B cell (primary cell): ENCODE measurements at regions not wholly inside any gene's neighbourhood (a gene's known extent, or its start where the extent isn't known, plus 50 kb on each side); places are given as distances from the start of the nearest gene placed in this dataset.

Experiments used
- ATAC-seq: fragments of 200-7000 bp; cut with Tn5 transposase; one replicate; pipeline ENCODE4 v1.10.0; 2021; ENCODE audit warnings: low read depth, mild to moderate bottlenecking, moderate number of reproducible peaks, moderate library complexity
- CTCF ChIA-PET: fragments of 350-600 bp; sonication (Branson Sonifier 250); formaldehyde crosslinking; loops from one replicate; lab custom pipeline; 2021; ENCODE audit warnings: antibody characterized with exemption, inconsistent platforms; lab: Charles Lee
- POLR2A ChIA-PET: fragments of 350-600 bp; sonication (Branson Sonifier 250); formaldehyde crosslinking; loops from one replicate; lab custom pipeline; 2021; ENCODE audit warnings: antibody characterized with exemption; lab: Charles Lee
- DNase-seq: peaks from one replicate; pipeline ENCODE4 v3.0.0; 2013
- H2AFZ ChIP-seq: 2 replicates; pipeline ENCODE4 v1.6.1; 2012; ENCODE audit warnings: mild to moderate bottlenecking, low read depth, low read length; ENCODE audit not compliant: insufficient read depth, poor library complexity, severe bottlenecking
- H3K27ac ChIP-seq, 2 donors: 1 replicate in 1 of 2; 2 replicates in 1 of 2; pipeline ENCODE4 v1.5.1; 2012 to 2013; ENCODE audit warnings: low read length in 2 of 2, mild to moderate bottlenecking in 2 of 2, moderate library complexity in 1 of 2
- H3K27me3 ChIP-seq, 4 experiments: fragments of 200-600 bp in 1 of 4; sonication (generic) in 1 of 4; replicated peaks in 1 of 4; 1 replicate in 2 of 4; 2 replicates in 2 of 4; pipeline versions ENCODE4 v1.6.1 to v1.7.0; 2013 to 2016; ENCODE audit warnings: low read length in 3 of 4, mild to moderate bottlenecking in 2 of 4, mixed read lengths in 1 of 4, moderate library complexity in 1 of 4; ENCODE audit not compliant: insufficient read depth in 4 of 4, control insufficient read depth in 3 of 4; ENCODE audit errors: control extremely low read depth in 1 of 4
- H3K36me3 ChIP-seq, 2 experiments: replicated peaks in 1 of 2; 1 replicate in 1 of 2; 2 replicates in 1 of 2; pipeline versions ENCODE4 v1.6.1 to v1.7.1; 2013; ENCODE audit warnings: low read length in 1 of 2; ENCODE audit not compliant: insufficient read depth in 2 of 2, control insufficient read depth in 1 of 2; ENCODE audit errors: control extremely low read depth in 1 of 2, extremely low read depth in 1 of 2
- H3K4me1 ChIP-seq, 2 donors: fragments of 200-600 bp in 1 of 2; sonication (generic) in 1 of 2; 1 replicate in 1 of 2; 2 replicates in 1 of 2; pipeline versions ENCODE4 v1.5.1 to v1.6.1; 2013 to 2017; ENCODE audit warnings: low read length in 2 of 2; ENCODE audit not compliant: control insufficient read depth in 2 of 2, insufficient read depth in 2 of 2
- H3K4me2 ChIP-seq: replicated peaks from 2 replicates; pipeline ENCODE3; 2012; ENCODE audit warnings: mild to moderate bottlenecking, low read depth, low read length; ENCODE audit not compliant: poor library complexity, severe bottlenecking
- H3K4me3 ChIP-seq, 5 experiments: fragments of 200-600 bp in 1 of 5; sonication (generic) in 1 of 5; 1 replicate in 3 of 5; 2 replicates in 2 of 5; pipeline versions ENCODE4 v1.5.1 to v1.7.0; 2011 to 2016; ENCODE audit warnings: low read length in 4 of 5, mild to moderate bottlenecking in 4 of 5, low read depth in 2 of 5, control low read depth in 1 of 5, moderate library complexity in 1 of 5; ENCODE audit not compliant: insufficient read depth in 1 of 5; ENCODE audit errors: control extremely low read depth in 1 of 5, extremely low read depth in 1 of 5
- H3K79me2 ChIP-seq: fragments of 200-600 bp; sonication (generic); one replicate; pipeline ENCODE4 v1.6.0; 2016; ENCODE audit warnings: low read length; ENCODE audit not compliant: control insufficient read depth, insufficient read depth
- H3K9ac ChIP-seq: fragments of 200-600 bp; sonication (generic); 2 replicates; pipeline ENCODE4 v1.6.1; 2017; ENCODE audit warnings: mild to moderate bottlenecking, low read length, moderate library complexity
- H3K9me3 ChIP-seq, 3 donors: one replicate each; pipeline versions ENCODE4 v1.6.1 to v1.7.1; 2013; ENCODE audit warnings: low read length in 2 of 3; ENCODE audit not compliant: control insufficient read depth in 2 of 3, insufficient read depth in 1 of 3; ENCODE audit errors: control extremely low read depth in 1 of 3
- H4K20me1 ChIP-seq: 2 replicates; pipeline ENCODE4 v1.6.0; 2012; ENCODE audit warnings: mild to moderate bottlenecking, low read length; ENCODE audit not compliant: insufficient read depth, control insufficient read depth, poor library complexity, severe bottlenecking
- H3K27ac Mint-ChIP-seq: one replicate; pipeline ENCODE4 v1.8.0; 2021; ENCODE audit warnings: mixed read lengths
- H3K27me3 Mint-ChIP-seq: one replicate; pipeline ENCODE4 v1.8.0; 2021; ENCODE audit warnings: mixed read lengths
- H3K4me1 Mint-ChIP-seq: one replicate; pipeline ENCODE4 v1.8.0; 2021; ENCODE audit warnings: mixed read lengths
- H3K4me3 Mint-ChIP-seq: one replicate; pipeline ENCODE4 v1.8.0; 2021; ENCODE audit warnings: mixed read lengths
- H3K9me3 Mint-ChIP-seq: one replicate; pipeline ENCODE4 v1.8.0; 2022; ENCODE audit warnings: mixed read lengths; ENCODE audit not compliant: insufficient read depth
- EZH2 ChIP-seq: IDR thresholded peaks from 2 replicates; pipeline ENCODE4 v1.6.1; 2012; ENCODE audit warnings: borderline replicate concordance, low read depth, mild to moderate bottlenecking, moderate library complexity, low read length; ENCODE audit not compliant: insufficient read depth, poor library complexity, severe bottlenecking
- WGBS: methylation state at CpG from one replicate; pipeline ENCODE4 v1.1.5; 2013; ENCODE audit warnings: missing lambda C conversion rate; ENCODE audit not compliant: insufficient coverage; 5-methylcytosine and 5-hydroxymethylcytosine counted together
- intact Hi-C: fragments of 100-400 bp; cut with micrococcal nuclease; formaldehyde crosslinking; loops from one replicate; pipeline ENCODE4 v1.10.0; 2022
- TF ChIP-seq, protein P1 (sequence below): fragments of 200-600 bp; IDR thresholded peaks from one replicate; pipeline ENCODE4 v1.8.0; 2022; ENCODE audit warnings: antibody characterized with exemption, mild to moderate bottlenecking

DNA sequence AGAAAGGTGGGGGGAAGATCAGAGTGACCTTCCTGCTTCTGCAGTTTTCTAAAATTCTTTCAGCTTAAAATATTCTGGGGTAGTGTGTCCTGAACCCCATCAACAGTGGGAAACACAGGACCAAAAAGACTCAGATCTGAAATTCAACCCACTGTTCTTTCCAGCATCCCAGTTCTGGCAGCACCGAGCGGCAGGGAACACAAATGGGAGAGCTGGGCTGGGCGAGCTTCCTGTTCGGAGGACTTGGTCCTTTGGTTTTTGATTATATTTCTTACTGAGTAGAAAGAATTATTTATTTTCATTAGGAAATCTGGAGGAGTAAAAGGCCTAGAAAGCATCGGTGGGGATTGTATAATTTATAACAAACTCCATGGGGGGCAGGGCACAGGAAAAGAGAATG is 239.1 kb downstream of the COG6 start:
- no peaks in the 10 kb centered on the region for H3K4me1 ChIP-seq
- no CpG with 5 or more reads among the region's 5 CpGs for WGBS

DNA sequence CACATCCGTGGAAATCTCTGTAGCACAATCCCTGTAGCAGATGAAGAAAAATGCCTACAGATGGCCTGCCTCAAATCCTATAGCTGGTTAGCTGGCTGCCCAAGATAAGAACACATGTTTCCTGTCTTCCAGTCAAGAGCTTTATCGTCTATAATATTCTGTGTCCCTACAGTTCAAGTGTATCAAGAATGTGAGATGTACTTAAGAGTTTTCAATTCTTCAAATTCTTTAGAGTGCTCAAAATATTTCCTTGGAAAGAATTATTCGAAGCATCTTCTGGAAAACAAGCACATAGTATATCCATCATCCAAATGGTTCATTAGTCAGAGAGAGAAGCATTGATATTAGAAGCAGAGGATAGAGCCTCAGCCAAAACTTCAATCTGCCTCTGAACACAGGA is 239.8 kb downstream of the COG6 start:
- intact Hi-C loops: no loop called here
- no peak overlapping the region for H3K27ac ChIP-seq
- H3K79me2 ChIP-seq: no peaks in the 10 kb centered on the region
- no CpG with 5 or more reads among the region's 3 CpGs for WGBS
- no peak overlapping the region for H3K4me3 Mint-ChIP-seq
- H3K9me3 ChIP-seq: no peaks in the 10 kb centered on the region
- H3K9me3 Mint-ChIP-seq: no peaks in the 10 kb centered on the region
- no peak overlapping the region for H2AFZ ChIP-seq
- no peak for ATAC-seq
- H3K4me2 ChIP-seq: no peak overlapping the region
- no peaks in the 10 kb centered on the region for H3K4me1 Mint-ChIP-seq
- ChIA-PET CTCF (no interaction called here), POLR2A (no interaction called here)
- H3K4me3 ChIP-seq: no peak overlapping the region
- no peaks in the 10 kb centered on the region for H3K4me1 ChIP-seq
- H3K27ac Mint-ChIP-seq: no peak overlapping the region
- no peaks in the 10 kb centered on the region for H4K20me1 ChIP-seq
- peaks cover 16% of the 10 kb centered on the region for H3K27me3 Mint-ChIP-seq
- peaks cover 0 to 3% (median 0%) of the 10 kb centered on the region in 4 experiments for H3K27me3 ChIP-seq
- no peak overlapping the region for H3K9ac ChIP-seq
- no peak for DNase-seq
- no peaks in the 10 kb centered on the region for H3K36me3 ChIP-seq
- TF ChIP-seq EZH2: no peak
- TF ChIP-seq, protein P1, sequence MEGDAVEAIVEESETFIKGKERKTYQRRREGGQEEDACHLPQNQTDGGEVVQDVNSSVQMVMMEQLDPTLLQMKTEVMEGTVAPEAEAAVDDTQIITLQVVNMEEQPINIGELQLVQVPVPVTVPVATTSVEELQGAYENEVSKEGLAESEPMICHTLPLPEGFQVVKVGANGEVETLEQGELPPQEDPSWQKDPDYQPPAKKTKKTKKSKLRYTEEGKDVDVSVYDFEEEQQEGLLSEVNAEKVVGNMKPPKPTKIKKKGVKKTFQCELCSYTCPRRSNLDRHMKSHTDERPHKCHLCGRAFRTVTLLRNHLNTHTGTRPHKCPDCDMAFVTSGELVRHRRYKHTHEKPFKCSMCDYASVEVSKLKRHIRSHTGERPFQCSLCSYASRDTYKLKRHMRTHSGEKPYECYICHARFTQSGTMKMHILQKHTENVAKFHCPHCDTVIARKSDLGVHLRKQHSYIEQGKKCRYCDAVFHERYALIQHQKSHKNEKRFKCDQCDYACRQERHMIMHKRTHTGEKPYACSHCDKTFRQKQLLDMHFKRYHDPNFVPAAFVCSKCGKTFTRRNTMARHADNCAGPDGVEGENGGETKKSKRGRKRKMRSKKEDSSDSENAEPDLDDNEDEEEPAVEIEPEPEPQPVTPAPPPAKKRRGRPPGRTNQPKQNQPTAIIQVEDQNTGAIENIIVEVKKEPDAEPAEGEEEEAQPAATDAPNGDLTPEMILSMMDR: no peak

More for the DNA sequence above, 239.1 kb downstream of the COG6 start:
- H3K4me3 ChIP-seq: no peak overlapping the region
- DNase-seq (no peak), ATAC-seq (no peak)
- H3K36me3 ChIP-seq: no peaks in the 10 kb centered on the region
- ChIA-PET CTCF (no interaction called here), POLR2A (no interaction called here)
- Mint-ChIP-seq H3K9me3 (no peaks in the 10 kb centered on the region), H3K4me3 (no peak overlapping the region), H3K27me3 (peaks cover 14% of the 10 kb centered on the region), H3K4me1 (no peaks in the 10 kb centered on the region), H3K27ac (no peak overlapping the region)
- H3K9me3 ChIP-seq: no peaks in the 10 kb centered on the region
- no peaks in the 10 kb centered on the region for H4K20me1 ChIP-seq
- H3K9ac ChIP-seq: no peak overlapping the region
- no peak overlapping the region for H3K4me2 ChIP-seq
- peaks cover 0 to 3% (median 0%) of the 10 kb centered on the region in 4 experiments for H3K27me3 ChIP-seq
- TF ChIP-seq, protein P1: no peak
- TF ChIP-seq EZH2: no peak
- intact Hi-C loops: no loop called here
- no peak overlapping the region for H3K27ac ChIP-seq
- no peaks in the 10 kb centered on the region for H3K79me2 ChIP-seq
- H2AFZ ChIP-seq: no peak overlapping the region
